GM18867 (cell line): ENCODE measurements at regions not wholly inside any gene's neighbourhood (a gene's known extent, or its start where the extent isn't known, plus 50 kb on each side); places are given as distances from the start of the nearest gene placed in this dataset.

Experiments
- ATAC-seq: cut with Tn5 transposase; IDR thresholded peaks from one replicate; pipeline ENCODE4 v1.9.1; 2021; ENCODE audit warnings: mild to moderate bottlenecking, moderate library complexity; ENCODE audit not compliant: unreplicated experiment

DNA sequence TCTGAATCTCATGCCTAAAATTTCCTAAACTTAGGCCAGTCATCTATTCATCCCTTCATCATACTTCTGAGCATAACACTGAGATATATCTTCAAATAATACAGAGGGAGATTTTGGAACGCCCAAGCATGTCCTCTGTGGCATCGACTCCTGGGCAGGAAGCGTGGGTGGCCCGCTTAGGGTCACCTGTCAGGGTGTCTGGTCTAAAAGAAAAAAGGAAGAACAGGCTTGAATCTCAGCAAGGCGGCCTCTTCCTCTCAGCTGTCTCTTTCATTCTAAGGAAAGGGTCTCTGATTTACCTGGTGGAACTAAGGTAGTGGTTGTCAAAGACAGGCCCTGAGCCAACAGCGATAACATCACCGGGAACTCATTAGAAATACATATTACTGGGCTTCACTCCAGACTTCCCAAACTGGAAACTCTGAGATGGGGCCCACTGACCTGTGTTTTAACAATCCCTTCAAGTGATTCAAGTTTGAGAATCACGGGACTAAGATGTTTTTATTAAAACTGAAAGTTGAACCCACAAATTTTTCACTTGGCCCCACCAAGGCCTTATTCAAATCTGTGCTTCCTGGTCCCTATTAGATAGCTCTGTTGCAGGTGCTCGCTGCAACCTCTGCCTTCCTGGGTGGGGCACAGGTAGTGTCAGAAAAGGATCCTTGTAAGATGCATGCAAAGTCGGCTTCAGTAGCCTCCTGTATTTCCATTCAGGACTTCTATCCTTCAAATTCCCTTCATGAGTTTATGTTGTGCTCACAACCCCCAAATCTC, 162.3 kb upstream of the CCDC68 start:
- peak; percentile 59 for ATAC-seq

DNA sequence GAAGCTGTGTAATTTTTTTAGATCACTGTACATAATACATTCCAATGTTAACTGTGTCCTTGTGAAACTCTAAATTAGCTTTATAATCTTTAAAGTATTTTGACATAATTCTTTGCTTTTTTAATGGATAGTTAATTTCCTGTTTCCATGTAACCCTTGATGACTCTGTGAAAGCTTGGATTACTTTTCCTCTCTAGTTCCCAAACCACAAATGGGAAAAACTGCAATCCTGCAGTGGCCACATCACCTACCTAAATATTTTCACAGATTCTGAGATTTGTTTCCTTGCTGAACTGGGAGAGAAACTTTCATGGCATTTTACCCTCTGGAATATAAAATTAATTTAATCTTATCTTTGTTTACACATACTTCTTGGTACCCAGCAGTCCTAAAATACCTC, 161.6 kb upstream of the CCDC68 start:
- ATAC-seq = no peak

DNA sequence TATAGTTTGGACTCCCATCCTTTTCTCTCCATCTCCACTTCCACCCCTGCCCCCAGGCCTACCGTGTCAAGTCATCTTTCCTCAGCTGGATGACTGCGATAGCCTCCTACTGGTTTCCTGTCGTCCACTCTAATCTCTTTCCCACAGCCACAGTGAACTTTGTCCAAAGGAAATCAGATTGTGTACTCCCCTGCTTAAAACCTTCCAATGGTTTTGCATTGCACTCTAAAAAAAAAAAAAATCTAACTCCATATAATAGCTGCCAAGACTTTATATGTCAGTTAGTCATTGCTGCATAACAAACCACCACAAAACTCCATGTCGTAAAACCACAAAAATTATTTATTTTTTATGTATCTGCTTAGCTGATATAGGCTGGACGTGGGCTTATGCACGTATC, 160.2 kb upstream of the CCDC68 start:
- ATAC-seq = no peak

DNA sequence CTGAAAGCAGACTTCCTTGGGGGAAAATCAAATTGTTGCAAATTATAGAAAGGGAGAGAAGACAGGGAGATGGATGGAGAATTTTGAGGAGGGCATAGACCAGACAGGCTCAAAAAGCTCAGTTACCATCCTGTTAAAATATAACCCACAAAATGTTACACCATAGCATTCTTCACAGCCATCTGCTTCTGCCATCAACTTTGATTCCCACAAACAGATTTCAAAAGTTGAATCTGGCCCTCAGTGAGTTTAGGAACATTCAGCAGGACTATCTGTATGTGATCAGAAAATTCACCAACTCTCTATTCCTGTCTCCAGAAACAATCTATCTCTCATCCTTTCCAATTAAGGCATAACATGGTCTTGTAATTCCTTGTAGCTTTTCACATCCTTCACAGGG, 159.8 kb upstream of the CCDC68 start:
- no peak for ATAC-seq

DNA sequence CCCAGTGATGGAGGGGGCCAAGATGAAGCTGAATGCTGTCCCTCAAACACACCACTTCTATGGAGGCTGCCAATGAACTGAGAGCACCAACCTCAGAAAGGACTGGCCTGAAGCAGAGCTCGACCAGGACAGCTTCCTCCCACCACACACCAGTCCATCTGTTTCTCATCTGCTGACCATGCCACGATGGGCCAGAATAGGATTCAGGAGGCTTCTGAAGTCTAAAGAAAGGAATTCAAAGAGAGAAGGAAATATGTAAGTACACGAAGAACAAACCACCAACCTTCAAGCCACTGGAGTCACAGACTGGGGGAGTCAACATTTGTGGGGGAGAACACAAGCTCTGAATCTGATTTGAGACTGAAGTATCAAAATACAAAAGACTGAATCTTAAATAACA, 157.6 kb upstream of the CCDC68 start:
- no peak for ATAC-seq

DNA sequence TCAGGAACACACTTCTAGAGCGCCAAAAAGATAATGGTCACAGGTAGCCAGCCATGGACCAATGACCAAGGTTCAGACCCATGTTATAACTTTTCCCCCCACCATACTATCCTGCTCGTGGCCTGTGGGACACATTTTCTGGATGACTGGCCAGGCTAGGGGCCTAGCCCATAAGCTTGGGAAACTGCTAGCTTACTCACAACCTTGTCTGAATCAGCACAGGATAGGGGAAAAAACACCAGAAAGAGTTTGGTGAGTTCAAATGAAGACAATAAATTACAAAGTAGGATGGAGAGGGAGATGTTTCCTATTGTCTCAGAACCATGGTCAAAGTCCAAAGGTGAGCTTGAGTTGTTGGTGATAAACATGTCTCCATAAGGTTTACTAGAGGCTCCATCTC, 156.3 kb upstream of the CCDC68 start:
- no peak for ATAC-seq

DNA sequence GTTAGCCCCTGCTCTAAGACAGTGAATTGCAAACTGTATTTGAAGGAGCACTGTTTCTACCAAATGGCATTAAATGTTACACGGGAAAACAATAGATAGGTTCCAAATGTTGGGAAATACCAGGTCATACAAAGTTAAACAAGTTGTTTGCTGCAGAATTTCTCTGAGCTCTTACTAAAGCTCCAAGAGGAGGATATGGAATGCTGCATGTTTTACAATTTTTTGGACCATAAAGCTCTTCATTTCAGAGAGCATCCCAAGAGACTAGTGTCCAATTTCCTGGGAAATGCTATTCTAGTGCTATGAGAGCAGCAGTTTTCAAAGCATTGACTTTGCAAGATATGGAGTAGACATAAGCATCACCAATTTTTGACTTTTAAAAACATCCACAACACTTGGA, 155.6 kb upstream of the CCDC68 start:
- ATAC-seq = no peak

DNA sequence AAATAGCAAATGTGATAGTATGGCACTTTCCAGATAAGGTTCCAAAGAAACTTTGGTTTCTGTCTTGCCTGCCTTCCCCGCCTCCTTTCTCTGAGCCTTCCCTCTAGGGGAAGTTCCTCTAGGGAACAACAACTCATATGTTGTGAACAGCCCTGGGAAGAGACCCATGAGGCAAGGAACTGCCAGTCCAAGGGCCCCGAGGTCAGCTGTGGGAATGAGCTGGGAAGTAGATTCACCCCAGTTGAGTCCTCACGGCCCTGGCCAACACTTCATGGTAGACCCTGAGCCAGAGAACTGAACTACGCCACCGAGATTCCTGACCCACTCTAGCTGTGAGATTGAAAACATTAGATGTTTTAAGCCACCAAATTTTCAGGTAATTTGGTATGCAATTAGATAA, 154.5 kb upstream of the CCDC68 start:
- ATAC-seq = no peak

DNA sequence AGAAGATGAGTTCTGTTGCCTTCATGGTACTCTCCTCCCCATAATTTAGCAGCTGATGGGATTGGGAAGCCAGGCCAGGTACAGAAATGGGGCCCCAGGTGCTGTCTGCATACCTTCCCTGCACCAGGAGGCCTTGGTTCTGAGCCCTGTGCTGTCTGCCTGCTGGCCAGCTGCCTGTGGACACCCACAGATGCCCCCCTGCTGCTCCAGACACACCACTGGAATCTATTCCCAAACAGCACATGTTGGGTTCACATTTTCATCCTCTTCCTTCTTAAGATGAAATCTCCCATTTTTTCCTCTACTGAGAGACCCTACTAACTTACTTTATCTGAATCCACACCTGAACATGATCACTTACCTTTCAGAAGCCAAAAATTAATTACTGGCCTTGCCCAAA, 152.0 kb upstream of the CCDC68 start:
- ATAC-seq = no peak

DNA sequence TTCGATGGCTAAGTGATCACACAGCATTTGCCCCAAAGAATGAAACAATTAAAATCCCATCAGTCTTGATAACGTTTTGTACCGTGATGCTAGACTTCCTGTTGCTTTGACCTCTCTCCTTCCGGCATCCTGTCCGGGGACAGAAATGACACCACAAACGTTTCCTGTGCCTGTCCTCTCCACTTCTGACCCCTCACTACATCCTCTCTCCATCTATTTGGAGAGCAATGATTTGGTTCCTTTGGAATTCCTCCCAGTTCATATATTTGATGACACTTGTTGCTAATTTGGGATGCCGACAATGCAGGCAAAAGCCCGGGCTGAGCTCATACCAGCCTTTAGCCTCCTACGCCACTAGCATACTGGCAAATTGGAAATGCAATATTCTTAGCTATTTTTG, 151.2 kb upstream of the CCDC68 start:
- ATAC-seq = no peak

DNA sequence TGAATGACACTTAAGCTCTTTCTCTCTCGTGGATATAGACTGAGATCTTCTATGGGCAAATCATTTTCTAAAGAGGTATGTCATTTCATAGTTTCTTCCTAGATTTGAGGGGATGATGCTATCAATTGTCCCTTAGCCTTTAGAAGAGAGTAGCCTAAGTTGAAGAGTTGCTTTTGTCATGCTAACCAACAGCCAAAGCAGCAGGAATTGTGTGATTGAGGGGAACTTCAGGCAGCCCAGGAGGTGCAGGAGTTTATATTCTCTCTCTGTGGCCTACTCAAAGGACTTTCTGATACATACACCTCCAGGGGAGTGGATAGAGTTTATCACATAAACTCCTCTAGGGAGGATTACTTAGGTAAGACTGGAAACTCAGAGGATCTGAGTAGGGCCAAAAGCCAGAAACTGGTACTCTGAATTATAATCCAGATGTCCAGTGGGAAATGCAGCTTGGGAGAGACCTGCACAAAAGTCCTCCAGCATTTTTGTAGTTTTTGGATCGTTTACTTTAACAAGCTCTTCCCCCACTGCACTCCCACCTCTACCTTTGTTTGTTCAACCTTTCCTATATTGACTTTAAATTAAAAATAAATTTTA, 150.7 kb upstream of the CCDC68 start:
- ATAC-seq = no peak

DNA sequence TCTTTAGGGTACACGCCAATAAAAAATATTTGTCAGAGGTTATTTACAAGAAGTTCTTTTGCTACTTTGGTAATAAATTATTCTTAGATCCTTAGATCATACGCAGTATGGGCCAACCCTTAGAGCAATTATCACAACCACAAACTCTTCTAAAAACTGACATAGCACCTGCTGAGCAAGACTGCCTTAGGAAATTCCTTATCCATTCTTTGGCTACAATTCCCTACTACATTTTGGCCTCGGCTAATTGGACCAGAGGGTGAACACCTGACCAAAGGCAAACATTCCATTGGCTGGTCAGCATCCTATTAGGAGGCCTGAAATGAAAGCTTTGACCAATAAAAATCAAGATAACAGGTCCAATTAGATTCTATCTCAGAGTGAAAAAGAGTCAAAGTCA, 147.6 kb upstream of the CCDC68 start:
- no peak for ATAC-seq

DNA sequence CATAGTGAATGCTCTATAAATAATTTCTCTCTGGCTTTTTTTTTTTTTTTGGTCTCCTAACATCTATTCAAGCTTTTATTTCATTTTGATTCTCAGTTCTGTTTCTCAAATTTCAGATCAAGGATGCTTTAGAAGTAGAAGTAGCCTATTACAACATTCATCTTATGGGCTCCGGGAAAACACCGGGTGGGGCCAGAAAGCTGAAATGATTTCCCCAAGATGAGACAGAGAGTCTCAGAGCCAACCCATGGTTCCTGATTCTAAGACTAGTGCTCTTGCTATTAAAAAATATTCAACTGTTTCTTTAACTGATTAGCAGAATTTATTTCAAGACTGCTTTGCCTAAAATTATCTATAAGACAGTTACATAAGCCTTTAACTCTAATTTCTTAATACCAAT, 147.2 kb upstream of the CCDC68 start:
- no peak for ATAC-seq

DNA sequence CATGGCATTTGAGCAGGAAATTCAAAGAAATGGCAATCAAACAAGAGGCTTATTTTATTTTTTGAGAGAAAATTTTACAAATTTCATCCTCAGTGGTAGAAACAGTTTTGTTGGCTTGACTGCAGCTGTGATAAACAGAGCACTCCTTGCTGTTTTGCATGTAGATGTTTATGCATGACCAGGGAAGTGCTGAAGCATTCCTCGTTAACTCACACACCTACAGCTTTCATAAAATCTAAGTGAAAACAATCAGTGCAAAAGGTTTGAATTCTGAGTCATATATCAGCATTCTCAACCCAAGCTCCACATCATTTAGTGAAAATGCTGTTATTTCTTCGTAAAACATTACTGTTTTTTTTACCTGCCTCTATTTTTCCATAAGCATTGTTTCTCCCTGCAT, 146.6 kb upstream of the CCDC68 start:
- ATAC-seq = no peak

DNA sequence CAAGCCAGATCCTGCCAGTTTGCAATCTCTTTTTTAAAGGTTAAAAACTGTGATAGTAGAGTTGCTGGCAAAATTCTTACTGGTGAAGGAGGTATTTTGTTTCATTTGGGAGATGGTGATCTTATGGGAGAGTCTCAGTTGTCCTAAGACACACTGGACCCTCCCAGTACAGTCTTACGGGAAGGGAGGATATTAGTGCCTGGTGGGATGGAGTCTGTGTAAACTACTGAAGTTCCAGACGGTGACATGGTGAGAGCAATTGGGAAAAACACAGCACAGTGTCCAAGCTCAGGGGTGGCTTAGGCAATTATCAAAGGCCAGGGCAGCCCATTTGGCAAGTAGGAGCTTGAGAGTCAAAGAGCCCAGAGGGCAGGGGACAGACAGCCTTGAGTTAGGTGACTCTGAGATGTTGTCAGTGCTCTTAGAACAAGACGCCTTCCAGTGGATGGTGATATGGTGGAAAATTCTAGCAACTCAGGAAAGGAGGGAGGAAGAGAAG, 143.7 kb upstream of the CCDC68 start:
- no peak for ATAC-seq

DNA sequence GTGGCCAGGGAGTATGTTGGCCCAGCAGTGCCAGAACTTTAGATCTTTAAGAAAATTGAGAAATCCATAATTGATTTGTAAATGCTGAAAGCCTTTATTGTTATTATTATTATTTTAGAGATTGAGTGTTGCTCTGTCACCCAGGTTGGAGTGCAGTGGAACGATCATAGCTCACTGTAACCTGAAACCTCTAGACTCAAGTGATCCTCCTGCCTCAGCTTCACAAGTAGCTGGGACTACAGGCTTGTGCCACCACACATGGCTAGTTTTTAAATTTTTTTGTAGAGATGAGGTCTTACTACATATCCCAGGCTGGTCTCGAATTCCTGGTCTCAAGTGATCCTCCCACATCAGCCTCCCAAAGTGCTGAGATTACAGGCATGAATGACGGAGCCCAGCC, 143.2 kb upstream of the CCDC68 start:
- no peak for ATAC-seq

DNA sequence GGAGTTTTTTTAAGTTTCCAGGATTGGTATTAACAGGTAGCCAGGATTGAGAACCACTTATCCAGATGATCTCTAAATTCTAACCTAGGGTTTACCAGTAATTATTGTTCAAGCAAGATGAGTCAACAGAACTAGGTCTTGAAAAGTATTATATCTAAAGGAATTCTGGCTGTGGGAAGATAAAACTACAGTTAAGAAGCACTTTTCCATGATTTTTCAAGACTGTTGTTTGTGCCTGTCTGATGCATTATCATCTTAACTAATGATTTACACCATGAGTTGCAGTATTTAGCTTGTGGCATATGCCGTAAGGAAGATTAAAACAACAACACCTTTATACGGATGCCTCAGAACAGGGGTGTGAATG, 142.2 kb upstream of the CCDC68 start:
- ATAC-seq = no peak

DNA sequence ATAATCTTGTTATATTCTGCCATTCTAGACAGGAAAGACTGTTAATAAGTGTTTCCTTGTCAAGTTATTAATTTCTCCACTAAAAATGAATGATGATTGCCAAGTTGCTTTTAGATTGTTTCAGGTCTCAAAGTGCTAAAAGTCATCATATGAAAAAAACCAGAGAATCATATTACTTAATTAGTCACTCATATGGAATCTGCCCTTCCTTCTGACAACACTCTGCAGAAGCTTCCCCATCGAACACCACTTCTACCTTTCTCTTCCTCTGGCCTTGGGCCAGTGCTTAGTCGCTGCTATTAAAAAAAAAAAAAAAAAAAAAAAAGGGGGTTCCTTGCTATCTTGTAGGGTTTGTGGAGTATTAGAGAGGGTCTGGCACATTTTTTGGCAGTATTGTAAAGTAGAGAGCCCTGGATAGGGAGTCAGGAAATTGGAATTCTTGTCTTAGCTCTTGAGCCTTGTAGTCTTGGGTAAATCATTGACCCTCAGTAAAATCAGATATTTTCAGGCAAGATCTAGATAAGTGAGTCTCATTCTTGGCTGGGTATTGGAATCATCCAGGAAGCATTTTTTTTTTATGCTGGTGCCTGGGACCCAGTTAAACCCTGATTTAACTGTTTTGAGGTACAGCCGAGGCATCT, 141.7 kb upstream of the CCDC68 start:
- no peak for ATAC-seq

DNA sequence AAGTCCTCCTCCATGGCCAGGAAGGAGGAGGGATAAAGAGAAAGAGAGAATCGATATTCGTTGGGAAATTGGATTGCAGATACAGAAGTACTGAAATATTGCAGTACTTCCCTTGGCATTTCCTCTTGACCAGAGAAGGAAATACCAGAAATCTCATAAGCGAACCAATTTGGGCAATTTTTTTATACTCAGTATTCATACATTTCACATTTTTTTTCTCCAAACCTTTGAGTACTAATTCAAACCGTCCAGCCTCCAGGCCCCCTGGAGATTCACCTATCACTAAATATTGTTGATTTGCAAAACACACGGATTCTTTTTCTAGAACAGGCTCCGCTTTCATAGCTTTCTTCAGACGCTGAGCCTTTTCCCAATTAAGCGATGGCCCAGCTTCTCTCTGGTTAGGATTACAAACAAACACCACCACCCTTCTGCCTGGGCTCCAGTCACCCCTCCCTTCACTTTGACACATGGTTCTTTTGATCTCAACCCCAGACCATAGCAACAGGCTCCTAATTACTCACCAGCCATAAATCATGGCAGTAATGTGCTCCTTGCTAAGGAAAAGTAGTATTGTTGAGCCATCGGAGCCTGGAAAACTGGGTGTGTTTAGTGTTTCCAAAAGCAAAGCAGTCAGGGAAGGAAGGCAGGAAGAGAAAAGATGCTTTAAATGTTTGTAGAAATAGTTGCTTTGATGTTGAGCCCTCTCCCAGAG, 138.4 kb upstream of the CCDC68 start:
- ATAC-seq = no peak

DNA sequence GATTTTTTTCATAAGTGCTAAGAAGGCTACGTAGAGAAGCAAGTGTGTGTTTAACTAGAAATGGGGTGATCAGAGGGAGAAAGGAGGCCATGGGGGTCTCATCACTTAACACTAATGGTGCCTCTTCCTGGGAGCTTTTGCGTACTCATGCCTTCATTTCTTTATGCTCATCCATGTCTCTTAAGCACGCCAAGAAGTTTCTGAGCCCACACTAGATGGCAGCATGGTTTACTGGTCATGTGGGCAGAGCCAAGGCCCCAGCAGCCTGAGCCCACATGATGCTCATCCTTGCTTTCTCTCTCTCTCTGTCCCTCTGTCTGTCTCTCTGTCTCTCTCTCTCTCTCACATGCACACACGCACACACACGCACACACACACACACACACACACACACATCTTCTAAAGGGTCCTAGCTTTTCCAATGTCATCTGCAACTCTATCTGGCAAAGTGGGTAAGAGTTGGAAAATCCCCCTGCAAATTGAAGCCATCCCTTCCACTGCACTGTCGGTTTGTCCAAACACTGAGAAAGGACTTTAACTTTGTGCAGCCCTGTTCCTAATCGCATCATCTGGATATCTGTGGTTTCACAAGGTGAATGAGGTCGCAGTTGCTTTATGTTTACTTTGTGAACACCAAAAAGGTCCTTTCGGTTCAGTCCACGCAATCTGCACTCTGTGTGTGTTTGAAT, 137.1 kb upstream of the CCDC68 start:
- peak; percentile 81 for ATAC-seq

DNA sequence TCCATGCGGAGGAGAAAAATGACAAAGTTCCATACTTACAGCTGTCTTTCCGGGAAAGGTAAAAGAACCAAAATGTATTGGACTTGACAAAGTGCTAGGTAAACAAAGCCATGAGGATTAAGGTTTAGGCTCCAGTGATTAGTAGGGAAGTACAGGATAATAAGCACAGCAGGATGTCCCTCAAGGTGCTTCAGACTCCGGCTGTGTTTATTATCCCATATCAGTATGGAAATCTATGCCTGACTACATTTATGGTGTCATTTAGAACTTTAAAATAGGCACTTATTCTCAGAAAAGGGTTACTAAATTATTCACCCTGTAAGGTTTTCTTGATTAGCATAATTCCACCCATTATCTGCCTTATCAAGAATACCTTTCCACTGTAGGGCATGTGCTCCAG, 136.3 kb upstream of the CCDC68 start:
- no peak for ATAC-seq
